Skeletal muscle cell (primary cell): ENCODE measurements at regions not wholly inside any gene's neighbourhood (a gene's known extent, or its start where the extent isn't known, plus 50 kb on each side); places are given as distances from the start of the nearest gene placed in this dataset.
A peak's percentile ranks its signal among the peaks of the same experiment; 100 is the strongest.

Source experiments
- DNase-seq: peaks from one replicate; pipeline ENCODE4 v3.0.0-alpha.2; 2010; ENCODE audit warnings: low read depth
- H3K4me3 ChIP-seq: 2 replicates; pipeline ENCODE4 v1.5.1; 2011; ENCODE audit warnings: low read depth, mild to moderate bottlenecking, control low read depth, low read length, moderate library complexity

GRCh38 chrX:87236830-87237440 is 280.7 kb upstream of the KLHL4 start:
- no peak for DNase-seq
- H3K4me3 ChIP-seq: no peak overlapping the region

GRCh38 chrX:87265518-87265917 is 252.1 kb upstream of the KLHL4 start:
- DNase-seq: no peak

GRCh38 chrX:87272491-87272890 is 245.1 kb upstream of the KLHL4 start:
- no peak for DNase-seq
- H3K4me3 ChIP-seq: no peak overlapping the region

More at GRCh38 chrX:87265518-87265917, 252.1 kb upstream of the KLHL4 start:
- H3K4me3 ChIP-seq: no peak overlapping the region

GRCh38 chrX:87299563-87300160 is 217.9 kb upstream of the KLHL4 start:
- no peak for DNase-seq
- no peak overlapping the region for H3K4me3 ChIP-seq

GRCh38 chrX:87310780-87311179 is 206.8 kb upstream of the KLHL4 start:
- H3K4me3 ChIP-seq: no peak overlapping the region
- no peak for DNase-seq

GRCh38 chrX:87327267-87327666 is 190.3 kb upstream of the KLHL4 start:
- DNase-seq: no peak
- H3K4me3 ChIP-seq: no peak overlapping the region

GRCh38 chrX:87337267-87337666 is 180.3 kb upstream of the KLHL4 start:
- DNase-seq: no peak
- no peak overlapping the region for H3K4me3 ChIP-seq

- DNase-seq: no peak
- no peak overlapping the region for H3K4me3 ChIP-seq
Measured at GRCh38 chrX:87338510-87338909, 179.1 kb upstream of the KLHL4 start.

GRCh38 chrX:87370865-87371264 is 146.7 kb upstream of the KLHL4 start:
- no peak overlapping the region for H3K4me3 ChIP-seq
- no peak for DNase-seq

- no peak overlapping the region for H3K4me3 ChIP-seq
- DNase-seq: no peak
Measured at GRCh38 chrX:87374324-87374723, 143.3 kb upstream of the KLHL4 start.

GRCh38 chrX:87376896-87377295 is 140.7 kb upstream of the KLHL4 start:
- DNase-seq: no peak
- no peak overlapping the region for H3K4me3 ChIP-seq

- DNase-seq: no peak
- H3K4me3 ChIP-seq: no peak overlapping the region
Measured at GRCh38 chrX:87388381-87388780, 129.2 kb upstream of the KLHL4 start.

GRCh38 chrX:87391742-87392141 is 125.9 kb upstream of the KLHL4 start:
- DNase-seq: no peak

GRCh38 chrX:87392369-87392768 is 125.2 kb upstream of the KLHL4 start:
- DNase-seq: no peak
- H3K4me3 ChIP-seq: no peak overlapping the region

More at GRCh38 chrX:87391742-87392141, 125.9 kb upstream of the KLHL4 start:
- H3K4me3 ChIP-seq: no peak overlapping the region

- no peak overlapping the region for H3K4me3 ChIP-seq
- DNase-seq: no peak
Measured at GRCh38 chrX:87397103-87397886, 120.3 kb upstream of the KLHL4 start.

- DNase-seq: no peak
- H3K4me3 ChIP-seq: no peak overlapping the region
Measured at GRCh38 chrX:87402256-87402655, 115.3 kb upstream of the KLHL4 start.

GRCh38 chrX:87403551-87403950 is 114.1 kb upstream of the KLHL4 start:
- H3K4me3 ChIP-seq: no peak overlapping the region
- DNase-seq: no peak

- DNase-seq: peak; percentile 82
- H3K4me3 ChIP-seq: no peak overlapping the region
Measured at GRCh38 chrX:87409113-87409841, 108.3 kb upstream of the KLHL4 start.

- H3K4me3 ChIP-seq: no peak overlapping the region
- no peak for DNase-seq
Measured at GRCh38 chrX:87425618-87426017, 92.0 kb upstream of the KLHL4 start.

GRCh38 chrX:87434618-87435017 is 83.0 kb upstream of the KLHL4 start:
- no peak for DNase-seq

More at GRCh38 chrX:87434618-87435017, 83.0 kb upstream of the KLHL4 start:
- H3K4me3 ChIP-seq: no peak overlapping the region
